ENCODE measurements at regions not wholly inside any gene's neighbourhood (a gene's known extent, or its start where the extent isn't known, plus 50 kb on each side); places are given as distances from the start of the nearest gene placed in this dataset.

DNA sequence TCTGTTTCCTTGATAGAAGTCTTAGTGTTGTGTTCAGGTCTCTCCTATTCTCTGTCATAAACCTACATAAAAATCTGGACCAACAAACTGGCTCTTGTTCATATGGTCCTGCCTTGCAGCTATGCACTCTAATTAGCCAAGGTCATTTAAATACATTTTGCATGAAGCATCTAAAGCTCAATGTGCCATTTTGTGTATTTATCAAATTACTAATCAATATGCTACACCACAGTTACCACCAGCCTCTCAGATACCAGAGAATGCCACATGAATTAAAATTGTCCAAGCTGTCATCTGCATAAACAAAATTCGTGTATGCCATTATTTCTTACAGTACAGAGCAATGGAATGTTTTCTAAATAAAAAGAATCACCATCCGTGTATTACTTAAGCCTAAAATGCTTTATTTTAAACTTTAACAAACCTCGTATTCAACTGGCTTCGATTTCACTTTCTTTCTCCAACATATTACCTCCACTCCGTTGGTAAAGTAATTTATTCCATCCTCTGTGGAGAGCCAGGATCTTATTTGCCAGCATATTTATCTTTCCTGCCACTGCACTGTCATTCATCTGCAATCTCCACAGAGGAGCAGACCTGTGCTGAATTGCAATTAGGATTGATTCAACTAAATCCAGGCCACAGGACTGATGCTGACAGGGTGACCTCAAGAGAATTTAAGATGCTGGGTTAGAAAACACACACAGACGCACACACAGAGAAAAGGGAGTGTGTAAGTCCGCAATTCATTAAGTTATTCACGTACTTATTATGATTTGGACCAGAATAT, 284.1 kb upstream of the FOXG1 start:
- TF ChIP-seq, protein P1, sequence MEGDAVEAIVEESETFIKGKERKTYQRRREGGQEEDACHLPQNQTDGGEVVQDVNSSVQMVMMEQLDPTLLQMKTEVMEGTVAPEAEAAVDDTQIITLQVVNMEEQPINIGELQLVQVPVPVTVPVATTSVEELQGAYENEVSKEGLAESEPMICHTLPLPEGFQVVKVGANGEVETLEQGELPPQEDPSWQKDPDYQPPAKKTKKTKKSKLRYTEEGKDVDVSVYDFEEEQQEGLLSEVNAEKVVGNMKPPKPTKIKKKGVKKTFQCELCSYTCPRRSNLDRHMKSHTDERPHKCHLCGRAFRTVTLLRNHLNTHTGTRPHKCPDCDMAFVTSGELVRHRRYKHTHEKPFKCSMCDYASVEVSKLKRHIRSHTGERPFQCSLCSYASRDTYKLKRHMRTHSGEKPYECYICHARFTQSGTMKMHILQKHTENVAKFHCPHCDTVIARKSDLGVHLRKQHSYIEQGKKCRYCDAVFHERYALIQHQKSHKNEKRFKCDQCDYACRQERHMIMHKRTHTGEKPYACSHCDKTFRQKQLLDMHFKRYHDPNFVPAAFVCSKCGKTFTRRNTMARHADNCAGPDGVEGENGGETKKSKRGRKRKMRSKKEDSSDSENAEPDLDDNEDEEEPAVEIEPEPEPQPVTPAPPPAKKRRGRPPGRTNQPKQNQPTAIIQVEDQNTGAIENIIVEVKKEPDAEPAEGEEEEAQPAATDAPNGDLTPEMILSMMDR (IDR thresholded peaks at IDR 0.05), result no peak
- TF ChIP-seq POLR2A (IDR thresholded peaks at IDR 0.05) (no peak), EP300 (IDR thresholded peaks at IDR 0.05; ENCODE audit: low read depth) (no peak), POLR2AphosphoS5 (IDR thresholded peaks at IDR 0.05) (no peak)
